ENCODE measurements at regions not wholly inside any gene's neighbourhood (a gene's known extent, or its start where the extent isn't known, plus 50 kb on each side); places are given as distances from the start of the nearest gene placed in this dataset.

GRCh38 chr2:18304849-18305248 is 255.6 kb downstream of the RDH14 start:
- Histone ChIP-seq H3K4me2 (ENCODE audit: extremely low read depth, insufficient read depth, low read length) (no peak overlapping the region), H3K27me3 (ENCODE audit: control insufficient read depth, insufficient read depth, low read length) (no peaks in the 10 kb centered on the region), H3K27ac (ENCODE audit: insufficient read depth, low read length) (no peak overlapping the region), H3K4me3 (replicated peaks in 1 of 4; ENCODE audit: control extremely low read depth in 1 of 4, insufficient read depth in 1 of 4, low read depth in 3 of 4, low read length in 4 of 4) (no peak overlapping the region), H3K9me3 (ENCODE audit: control insufficient read depth, insufficient read depth, low read depth, low read length) (no peaks in the 10 kb centered on the region), H3K4me1 (ENCODE audit: control insufficient read depth, extremely low read depth, insufficient read depth, low read length) (no peaks in the 10 kb centered on the region), H3K9ac (ENCODE audit: insufficient read depth, low read length) (no peak overlapping the region), H4K20me1 (ENCODE audit: control insufficient read depth, extremely low read depth, insufficient read depth, low read length) (no peaks in the 10 kb centered on the region), H3K36me3 (ENCODE audit: control insufficient read depth, insufficient read depth, low read length) (no peaks in the 10 kb centered on the region), H3K79me2 (ENCODE audit: control insufficient read depth, insufficient read depth, low read length) (no peaks in the 10 kb centered on the region), H2AFZ (ENCODE audit: low read length) (no peak overlapping the region)
- peak in 1 of 2 donors; percentile 29 for DNase-seq (ENCODE audit: low read depth in 2 of 2)
- TF ChIP-seq EZH2 (IDR thresholded peaks at IDR 0.05; ENCODE audit: low read length, missing control alignments) (no peak), CTCF (conservative IDR thresholded peaks at IDR 0.05 in 1 of 2, IDR thresholded peaks at IDR 0.05 in 1 of 2; ENCODE audit: low read depth in 1 of 2, low read length in 2 of 2) (no peak)

- H2AFZ ChIP-seq (ENCODE audit: low read length), result no peak overlapping the region
- peak in 1 of 2 donors; percentile 61 for DNase-seq (ENCODE audit: low read depth in 2 of 2)
- no peaks in the 10 kb centered on the region for H3K79me2 ChIP-seq (ENCODE audit: control insufficient read depth, insufficient read depth, low read length)
- H3K36me3 ChIP-seq (ENCODE audit: control insufficient read depth, insufficient read depth, low read length), result no peaks in the 10 kb centered on the region
- no peak overlapping the region for H3K27ac ChIP-seq (ENCODE audit: insufficient read depth, low read length)
- no peak overlapping the region for H3K9ac ChIP-seq (ENCODE audit: insufficient read depth, low read length)
- H4K20me1 ChIP-seq (ENCODE audit: control insufficient read depth, extremely low read depth, insufficient read depth, low read length), result no peaks in the 10 kb centered on the region
- H3K9me3 ChIP-seq (ENCODE audit: control insufficient read depth, insufficient read depth, low read depth, low read length), result no peaks in the 10 kb centered on the region
- H3K4me3 ChIP-seq (replicated peaks in 1 of 4; ENCODE audit: control extremely low read depth in 1 of 4, insufficient read depth in 1 of 4, low read depth in 3 of 4, low read length in 4 of 4), result no peak overlapping the region
- no peak overlapping the region for H3K4me2 ChIP-seq (ENCODE audit: extremely low read depth, insufficient read depth, low read length)
- H3K4me1 ChIP-seq (ENCODE audit: control insufficient read depth, extremely low read depth, insufficient read depth, low read length), result no peaks in the 10 kb centered on the region
- no peak for TF ChIP-seq CTCF (conservative IDR thresholded peaks at IDR 0.05 in 1 of 2, IDR thresholded peaks at IDR 0.05 in 1 of 2; ENCODE audit: low read depth in 1 of 2, low read length in 2 of 2)
- TF ChIP-seq EZH2 (IDR thresholded peaks at IDR 0.05; ENCODE audit: low read length, missing control alignments), result no peak
- H3K27me3 ChIP-seq (ENCODE audit: control insufficient read depth, insufficient read depth, low read length), result no peaks in the 10 kb centered on the region
Measured at GRCh38 chr2:18301421-18302139, 258.9 kb downstream of the RDH14 start.

GRCh38 chr2:18299423-18300212 is 260.8 kb downstream of the RDH14 start:
- DNase-seq (ENCODE audit: low read depth in 2 of 2), result peak; percentile 71 to 99
- H3K4me3 ChIP-seq (replicated peaks in 1 of 4; ENCODE audit: control extremely low read depth in 1 of 4, insufficient read depth in 1 of 4, low read depth in 3 of 4, low read length in 4 of 4), result no peak overlapping the region
- no peaks in the 10 kb centered on the region for H3K27me3 ChIP-seq (ENCODE audit: control insufficient read depth, insufficient read depth, low read length)
- H3K27ac ChIP-seq (ENCODE audit: insufficient read depth, low read length), result no peak overlapping the region
- no peak overlapping the region for H3K9ac ChIP-seq (ENCODE audit: insufficient read depth, low read length)
- no peaks in the 10 kb centered on the region for H4K20me1 ChIP-seq (ENCODE audit: control insufficient read depth, extremely low read depth, insufficient read depth, low read length)
- H3K4me2 ChIP-seq (ENCODE audit: extremely low read depth, insufficient read depth, low read length), result peak overlapping the region; percentile 33
- no peaks in the 10 kb centered on the region for H3K4me1 ChIP-seq (ENCODE audit: control insufficient read depth, extremely low read depth, insufficient read depth, low read length)
- H3K9me3 ChIP-seq (ENCODE audit: control insufficient read depth, insufficient read depth, low read depth, low read length), result no peaks in the 10 kb centered on the region
- no peak for TF ChIP-seq CTCF (conservative IDR thresholded peaks at IDR 0.05 in 1 of 2, IDR thresholded peaks at IDR 0.05 in 1 of 2; ENCODE audit: low read depth in 1 of 2, low read length in 2 of 2)
- TF ChIP-seq EZH2 (IDR thresholded peaks at IDR 0.05; ENCODE audit: low read length, missing control alignments), result no peak
- no peak overlapping the region for H2AFZ ChIP-seq (ENCODE audit: low read length)
- no peaks in the 10 kb centered on the region for H3K36me3 ChIP-seq (ENCODE audit: control insufficient read depth, insufficient read depth, low read length)
- H3K79me2 ChIP-seq (ENCODE audit: control insufficient read depth, insufficient read depth, low read length), result no peaks in the 10 kb centered on the region

Data from fibroblast of lung (primary cell).